ENCODE measurements at regions not wholly inside any gene's neighbourhood (a gene's known extent, or its start where the extent isn't known, plus 50 kb on each side); places are given as distances from the start of the nearest gene placed in this dataset.

DNA sequence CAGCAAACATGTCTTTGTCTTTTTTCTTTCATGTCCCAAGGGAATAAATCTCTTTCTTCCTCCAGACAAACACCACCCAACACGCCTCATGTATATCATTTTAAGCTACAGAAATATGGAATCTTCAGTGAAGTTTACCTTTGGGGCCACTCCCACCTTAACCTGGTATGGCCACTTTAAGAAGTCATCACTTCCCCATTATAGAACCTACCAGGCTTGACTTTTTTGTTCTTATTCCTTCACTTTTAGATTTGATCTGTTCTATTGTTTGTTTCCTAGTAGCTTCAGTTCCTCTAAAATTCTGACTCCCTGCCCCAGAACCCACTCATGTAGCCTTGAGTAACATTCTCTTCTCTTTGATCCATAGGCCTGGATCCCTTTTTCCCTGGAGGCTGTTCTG, 226.3 kb downstream of the HLX start:
- DNase-seq (ENCODE audit: low spot score): no peak

- DNase-seq (ENCODE audit: low spot score): no peak
These were observed 227.4 kb downstream of the HLX start for GRCh38 chr1:221106616-221107015.

- DNase-seq (ENCODE audit: low spot score): no peak
These were observed 230.7 kb downstream of the HLX start for GRCh38 chr1:221109930-221110329.

GRCh38 chr1:221117133-221117532, 237.9 kb downstream of the HLX start:
- DNase-seq (ENCODE audit: low spot score): no peak

GRCh38 chr1:221117548-221117951, 238.3 kb downstream of the HLX start:
- DNase-seq (ENCODE audit: low spot score): no peak

DNA sequence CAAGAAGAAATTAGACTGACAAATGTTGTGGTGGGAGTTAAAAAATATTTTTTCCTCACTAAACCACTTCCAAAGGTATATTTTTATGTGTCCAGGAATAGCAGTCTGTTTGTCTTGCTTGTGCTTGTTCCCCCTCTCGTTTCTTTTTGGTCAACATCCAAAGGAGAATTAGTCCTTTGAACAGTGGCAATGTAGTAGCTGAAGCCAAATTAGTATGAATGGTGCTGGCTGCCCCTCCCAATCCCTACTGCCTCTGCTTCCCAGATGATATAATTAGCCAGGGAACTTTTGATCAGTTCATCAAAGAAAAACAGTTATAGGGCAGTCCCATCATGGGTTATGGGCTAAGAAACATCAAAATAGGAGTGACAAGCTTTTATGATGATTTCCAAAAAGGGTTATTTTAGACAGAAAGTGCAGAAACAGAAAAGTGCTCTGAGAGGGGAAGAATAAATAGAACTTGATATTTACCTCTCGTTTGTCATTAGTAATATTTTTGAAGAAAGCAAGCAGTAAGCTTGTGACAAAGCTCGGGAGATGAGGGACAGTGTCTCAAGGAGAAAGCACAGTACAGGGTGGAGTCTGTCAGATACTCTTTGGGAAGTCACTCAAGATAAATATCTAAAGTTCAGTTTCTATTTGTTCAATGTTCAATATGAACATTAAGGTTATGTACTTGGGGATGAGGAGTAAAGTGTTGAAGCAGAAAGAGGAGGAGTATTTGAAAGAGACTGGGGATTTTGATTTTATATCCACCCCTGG, 239.1 kb downstream of the HLX start:
- no peak for DNase-seq (ENCODE audit: low spot score)

DNA sequence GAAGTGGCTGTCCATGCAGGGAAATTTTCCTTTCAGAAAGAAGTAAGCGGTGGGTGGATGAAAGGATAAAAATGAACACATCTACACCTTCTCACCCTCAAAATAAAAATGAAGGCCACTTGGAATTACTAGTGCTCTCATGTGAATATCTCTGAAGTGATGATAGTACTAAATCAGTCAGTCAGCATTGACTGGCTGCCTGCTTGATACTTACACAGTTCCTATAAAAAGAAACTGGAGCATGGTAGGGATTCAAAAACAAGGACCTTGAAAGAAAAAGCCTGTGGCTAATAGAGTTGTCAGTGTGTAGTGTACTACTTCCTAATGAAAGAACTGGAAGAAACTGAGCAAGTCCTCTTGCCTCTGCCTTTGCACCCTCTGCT, 239.7 kb downstream of the HLX start:
- DNase-seq (ENCODE audit: low spot score): no peak

DNA sequence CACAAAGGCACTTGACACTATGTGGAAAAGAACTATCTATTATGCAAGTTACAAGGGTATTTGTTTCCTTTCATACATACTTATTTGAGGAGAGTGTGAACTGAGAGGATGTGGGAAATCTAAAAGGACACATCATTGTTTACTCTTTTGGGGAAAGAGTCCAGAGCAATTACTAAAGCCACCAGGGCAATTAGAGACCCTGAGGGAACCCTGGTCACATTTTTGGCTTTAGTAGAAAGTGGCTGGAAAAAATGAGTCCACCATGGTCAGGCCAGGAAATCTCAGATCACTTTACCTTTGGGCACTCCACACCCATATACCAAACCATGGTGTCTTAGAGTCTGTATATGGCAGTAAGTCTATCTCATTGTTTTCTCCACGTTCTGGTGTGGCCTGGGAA, 243.3 kb downstream of the HLX start:
- no peak for DNase-seq (ENCODE audit: low spot score)

DNA sequence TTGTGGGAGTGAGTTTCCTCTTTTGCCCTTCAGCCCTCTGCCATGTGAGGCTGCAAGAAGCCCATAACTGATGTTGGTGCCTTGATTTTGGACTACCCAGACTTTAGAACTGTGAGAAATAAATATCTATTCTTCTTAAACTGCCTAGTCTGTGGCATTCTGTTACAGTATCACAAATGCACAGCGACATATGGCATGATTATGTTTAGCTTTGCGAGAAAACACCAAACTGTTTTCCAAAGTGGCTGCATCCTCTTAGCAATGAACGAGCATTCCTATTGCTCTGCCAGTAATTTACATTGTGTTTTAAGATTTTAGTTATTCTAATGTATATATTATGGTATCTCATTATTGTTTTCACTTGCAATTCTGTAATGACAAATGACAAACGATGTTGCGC, 246.7 kb downstream of the HLX start:
- DNase-seq (ENCODE audit: low spot score): no peak

- DNase-seq (ENCODE audit: low spot score): no peak
These were observed 258.4 kb downstream of the HLX start for GRCh38 chr1:221137666-221138065.

GRCh38 chr1:221138516-221138915, 259.3 kb downstream of the HLX start:
- no peak for DNase-seq (ENCODE audit: low spot score)

DNA sequence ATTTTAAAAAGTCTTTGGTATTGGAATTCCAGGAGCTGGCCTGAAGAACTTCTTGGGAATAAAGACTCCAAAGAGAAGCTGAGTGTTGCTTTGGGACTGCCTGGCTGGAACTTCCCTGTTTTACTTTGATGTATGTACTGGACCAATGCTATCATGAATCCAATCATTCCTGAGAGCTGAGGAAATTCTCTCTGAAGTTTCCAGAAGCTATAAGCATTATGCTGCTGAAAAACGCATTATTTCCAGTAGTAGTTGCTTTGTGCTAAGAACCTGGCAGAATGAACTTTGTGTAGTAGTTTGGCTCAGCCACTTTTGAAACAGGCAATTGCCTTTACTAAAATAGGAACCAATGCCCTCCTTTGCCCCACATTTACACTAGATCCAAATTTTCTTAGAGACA, 260.7 kb downstream of the HLX start:
- no peak for DNase-seq (ENCODE audit: low spot score)

DNA sequence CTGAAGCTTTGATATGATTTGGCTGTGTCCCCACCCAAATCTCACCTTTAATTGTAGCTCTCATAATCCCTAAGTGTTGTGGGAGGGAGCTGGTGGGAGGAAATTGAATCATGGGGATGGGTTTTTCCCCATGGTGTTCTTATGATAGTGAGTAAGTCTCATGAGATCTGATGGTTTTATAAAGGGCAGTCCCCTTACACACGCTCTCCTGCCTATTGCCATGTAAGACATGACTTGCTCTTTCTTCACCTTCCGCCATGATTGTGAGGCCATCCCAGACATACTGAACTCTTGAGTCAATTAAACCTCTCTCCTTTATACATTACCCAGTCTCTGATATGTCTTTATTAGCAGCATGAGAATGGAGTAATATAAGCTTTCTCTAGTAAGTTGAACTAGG, 261.9 kb downstream of the HLX start:
- no peak for DNase-seq (ENCODE audit: low spot score)

- no peak for DNase-seq (ENCODE audit: low spot score)
These were observed 262.5 kb downstream of the HLX start for GRCh38 chr1:221141606-221142285.

DNA sequence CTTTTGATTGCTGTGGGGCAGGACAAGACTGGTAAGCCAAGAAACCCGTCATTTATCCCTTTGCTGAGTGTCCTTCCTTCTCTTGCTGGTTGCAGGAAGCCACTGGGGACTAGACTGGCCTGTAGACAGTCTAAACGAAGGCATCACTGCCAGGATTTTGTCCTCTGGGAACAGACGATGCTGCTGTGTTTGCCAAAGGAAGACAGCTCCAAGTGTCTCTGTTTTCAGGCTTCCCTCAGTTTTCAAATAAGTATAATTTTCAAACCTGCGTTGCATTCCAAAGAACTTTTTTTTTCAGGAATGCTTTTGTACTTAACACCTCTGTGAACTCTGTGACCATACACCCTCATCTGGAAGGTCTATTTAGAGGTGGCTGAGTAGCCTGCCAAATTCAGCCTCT, 269.4 kb downstream of the HLX start:
- DNase-seq (ENCODE audit: low spot score): no peak

GRCh38 chr1:221149111-221149510, 269.9 kb downstream of the HLX start:
- DNase-seq (ENCODE audit: low spot score): no peak

GRCh38 chr1:221149555-221150075, 270.4 kb downstream of the HLX start:
- DNase-seq (ENCODE audit: low spot score): no peak

- no peak for DNase-seq (ENCODE audit: low spot score)
These were observed 271.8 kb downstream of the HLX start for GRCh38 chr1:221150996-221151395.

DNA sequence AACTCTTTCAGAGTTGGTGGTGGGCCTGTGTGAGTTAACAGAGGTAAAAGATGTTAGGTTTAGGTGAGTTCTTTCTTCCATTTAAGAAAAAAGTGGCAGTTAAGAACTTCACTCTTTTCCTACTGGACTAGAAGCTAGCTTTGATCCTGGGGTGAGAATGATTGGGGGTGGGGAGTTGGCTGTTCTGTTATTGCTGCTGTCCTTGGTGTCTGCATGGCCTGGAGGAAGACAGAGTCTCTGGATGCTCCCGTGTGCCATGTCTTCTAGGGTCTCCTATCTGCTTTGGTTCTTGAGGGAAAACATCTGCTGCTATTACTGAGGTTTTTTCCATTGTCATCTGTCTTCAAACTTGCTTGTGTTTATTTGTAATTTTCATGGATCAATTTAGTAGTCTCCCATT, 275.7 kb downstream of the HLX start:
- DNase-seq (ENCODE audit: low spot score): no peak

DNA sequence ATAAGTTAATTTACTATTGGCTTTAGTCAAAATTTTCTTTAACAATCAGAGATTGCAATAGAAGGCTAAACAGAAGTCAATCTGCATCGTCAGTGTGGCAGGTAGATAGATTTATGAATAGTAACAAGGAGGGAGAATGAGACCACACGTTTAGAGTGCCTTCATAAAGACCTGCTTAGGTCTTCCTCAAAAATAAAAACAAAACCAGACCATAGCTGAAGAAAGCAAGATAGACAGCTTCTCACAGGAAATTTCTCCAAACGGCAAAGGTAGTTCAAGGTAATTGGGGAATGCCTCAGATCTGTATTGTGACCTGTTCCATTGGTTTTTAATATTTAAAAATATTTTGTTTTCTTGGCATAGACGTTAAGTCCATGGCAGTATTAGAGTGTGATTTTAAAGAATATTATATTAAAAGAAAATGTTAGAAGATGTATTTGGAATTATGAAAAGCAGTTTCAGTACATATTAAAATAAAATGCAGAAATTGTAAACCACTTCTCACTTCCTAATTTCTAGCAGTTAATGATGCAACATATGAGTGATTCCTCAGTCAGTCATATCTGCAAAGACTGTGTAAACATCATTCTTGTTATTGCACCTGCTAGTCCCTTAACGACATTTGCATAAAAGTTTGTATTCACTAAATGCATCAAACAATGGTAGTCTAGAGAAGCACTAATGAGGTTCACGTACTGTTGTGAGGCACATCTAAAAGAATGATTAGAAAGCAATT, 278.0 kb downstream of the HLX start:
- DNase-seq (ENCODE audit: low spot score): no peak

- no peak for DNase-seq (ENCODE audit: low spot score)
These were observed 280.4 kb downstream of the HLX start for GRCh38 chr1:221159608-221160007.

- no peak for DNase-seq (ENCODE audit: low spot score)
These were observed 282.4 kb downstream of the HLX start for GRCh38 chr1:221161571-221162041.

DNA sequence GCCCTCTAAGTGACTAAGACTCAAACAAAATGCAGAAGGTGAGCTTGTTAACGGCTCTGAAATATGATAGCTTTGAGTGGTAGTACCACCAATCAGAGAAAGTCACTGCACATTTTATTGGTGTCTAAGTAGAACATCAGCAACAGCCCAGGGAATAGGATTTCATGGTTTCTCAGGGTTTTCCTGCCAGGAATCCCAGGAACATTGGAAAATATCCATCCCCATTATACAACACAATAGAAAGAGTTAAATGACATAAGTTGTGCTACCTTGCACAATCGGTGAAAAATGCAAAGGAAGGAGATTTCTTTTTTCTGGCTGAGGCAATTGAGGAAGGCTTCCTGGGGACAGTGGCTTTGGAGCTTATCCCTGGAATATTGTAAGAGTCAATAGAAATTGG, 283.1 kb downstream of the HLX start:
- no peak for DNase-seq (ENCODE audit: low spot score)

Measured in HuH-7 (cell line).